GM12878 (cell line): ENCODE measurements at regions not wholly inside any gene's neighbourhood (a gene's known extent, or its start where the extent isn't known, plus 50 kb on each side); places are given as distances from the start of the nearest gene placed in this dataset.
"Not testable (repeated sequence)": the region's sequence is repeated elsewhere in the genome, so short reads cannot be mapped to it uniquely, and the experiment has no call there.

Source experiments
- ATAC-seq: fragments of 200-7000 bp; cut with Tn5 transposase; 3 replicates; pipeline ENCODE4 v1.9.1; 2020; ENCODE audit warnings: mild to moderate bottlenecking, moderate library complexity
- BruUV-seq: library from RNA; stranded (reverse); fragments of 400-500 nt; replicated peaks from 2 replicates; lab custom pipeline; 2021; lab: Mats Ljungman, UMichigan
- CTCF ChIA-PET: fragments of 300-600 bp; sonication (Branson Sonifier 250); formaldehyde crosslinking; extraction: SDS; loops from one replicate; lab custom pipeline; 2021; ENCODE audit warnings: inconsistent platforms; lab: Yijun Ruan, JAX
- POLR2A ChIA-PET: fragments of 350-600 bp; formaldehyde crosslinking; extraction: SDS; loops from one replicate; lab custom pipeline; 2021; ENCODE audit warnings: inconsistent platforms; lab: Charles Lee
- RAD21 ChIA-PET: fragments of 300-600 bp; sonication (Branson Sonifier 250); formaldehyde crosslinking; loops from one replicate; lab custom pipeline; 2023; ENCODE audit warnings: antibody characterized with exemption; ENCODE audit not compliant: unreplicated experiment; lab: Charles Lee
- SMC1A ChIA-PET: fragments of 300-600 bp; sonication (Branson Sonifier 250); formaldehyde crosslinking; loops from one replicate; lab custom pipeline; 2023; ENCODE audit not compliant: unreplicated experiment, uncharacterized antibody; lab: Charles Lee
- DNase-seq: peaks from one replicate; pipeline ENCODE4 v3.0.0-alpha.2; 2011; ENCODE audit warnings: low read depth, low spot score
- FAIRE-seq: peaks from 3 replicates; lab custom pipeline; 2011; peaks lifted over from hg19 to GRCh38; lab: Jason Lieb, UNC
- H2AFZ ChIP-seq: 2 replicates; pipeline ENCODE4 v1.6.0; 2011; ENCODE audit warnings: low read depth, low read length, control low read depth; ENCODE audit not compliant: control insufficient read depth
- H3K27ac ChIP-seq: 2 replicates; pipeline ENCODE4 v1.5.1; 2011; ENCODE audit warnings: control low read depth; ENCODE audit not compliant: control insufficient read depth, insufficient read depth
- H3K27me3 ChIP-seq, 2 experiments: replicated peaks in 1 of 2; 2 replicates each; pipeline versions ENCODE4 v1.6.0 to v1.6.1; 2011; ENCODE audit warnings: low read length in 1 of 2; ENCODE audit not compliant: control insufficient read depth in 2 of 2, insufficient read depth in 2 of 2
- H3K36me3 ChIP-seq, 2 experiments: 2 replicates each; pipeline ENCODE4 v1.5.1; 2011; ENCODE audit warnings: low read length in 1 of 2; ENCODE audit not compliant: control insufficient read depth in 2 of 2, insufficient read depth in 2 of 2
- H3K4me1 ChIP-seq: 2 replicates; pipeline ENCODE4 v1.6.1; 2011; ENCODE audit warnings: mild to moderate bottlenecking, low read length, moderate library complexity, mixed read lengths; ENCODE audit not compliant: control insufficient read depth, insufficient read depth
- H3K4me2 ChIP-seq: 2 replicates; pipeline ENCODE4 v1.6.0; 2011; ENCODE audit warnings: control low read depth; ENCODE audit not compliant: control insufficient read depth, insufficient read depth
- H3K4me3 ChIP-seq: fragments of 200-600 bp; sonication (generic); 2 replicates; pipeline ENCODE4 v1.5.1; 2016
- H3K79me2 ChIP-seq: 2 replicates; pipeline ENCODE4 v1.6.0; 2011; ENCODE audit warnings: low read length; ENCODE audit not compliant: control insufficient read depth, insufficient read depth
- H3K9ac ChIP-seq: 2 replicates; pipeline ENCODE4 v1.8.0; 2011; ENCODE audit warnings: low read length, control low read depth, mixed read lengths; ENCODE audit not compliant: control insufficient read depth, insufficient read depth
- H3K9me3 ChIP-seq: replicated peaks from 3 replicates; pipeline ENCODE4 v1.5.1; 2011; ENCODE audit warnings: mild to moderate bottlenecking, low read length; ENCODE audit not compliant: control insufficient read depth, insufficient read depth
- H4K20me1 ChIP-seq: 2 replicates; pipeline ENCODE4 v1.6.0; 2011; ENCODE audit not compliant: control insufficient read depth, insufficient read depth
- SMC3 ChIP-seq: IDR thresholded peaks from 2 replicates; pipeline ENCODE4 v1.6.1; 2011; ENCODE audit warnings: low read length, improper control_type of control experiment, borderline replicate concordance
- WGBS: methylation state at CpG from one replicate; pipeline ENCODE4 v1.1.6; 2016; ENCODE audit warnings: low lambda C conversion rate; ENCODE audit not compliant: insufficient replicate concordance, insufficient coverage; ENCODE audit errors: missing lambda C conversion rate; 5-methylcytosine and 5-hydroxymethylcytosine counted together
- in situ Hi-C: fragments of 300-500 bp; cut with MboI; formaldehyde crosslinking; loops from 9 replicates; pipeline ENCODE4 v1.14.3; 2018; ENCODE audit warnings: mixed read lengths
- intact Hi-C: fragments of 100-400 bp; cut with micrococcal nuclease; formaldehyde crosslinking; loops from one replicate; pipeline ENCODE4 v1.14.2; 2022; ENCODE audit not compliant: unreplicated experiment

DNA sequence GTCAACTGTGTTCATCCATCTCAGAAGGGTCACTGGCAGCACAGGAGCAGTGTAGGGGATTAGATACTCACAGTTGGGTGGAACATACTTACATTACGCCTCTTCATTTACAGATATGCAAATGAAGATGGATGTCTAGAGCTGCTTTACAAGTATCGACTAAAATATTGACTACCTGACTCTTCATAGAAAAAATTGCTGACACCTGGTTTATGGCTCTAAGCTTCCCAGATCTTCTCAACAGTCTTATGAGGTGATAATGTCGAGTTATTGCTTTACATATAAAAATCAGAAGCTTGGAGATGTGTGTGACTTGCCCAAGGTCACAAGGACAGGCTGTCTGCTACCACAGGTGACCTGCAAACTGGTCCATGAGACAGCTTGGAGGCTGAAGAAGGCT is 677.2 kb downstream of the TYW1 start:
- in situ Hi-C loops (no loop called here), intact Hi-C loops (no loop called here)
- POLR2A ChIA-PET = no interaction called here
- Histone ChIP-seq H3K36me3 (no peaks in the 10 kb centered on the region), H3K27ac (no peak overlapping the region), H2AFZ (no peak overlapping the region), H3K9ac (no peak overlapping the region), H3K4me1 (no peaks in the 10 kb centered on the region), H3K4me2 (no peak overlapping the region), H3K4me3 (no peak overlapping the region), H4K20me1 (no peaks in the 10 kb centered on the region), H3K79me2 (no peaks in the 10 kb centered on the region), H3K27me3 (no peaks in the 10 kb centered on the region), H3K9me3 (no peaks in the 10 kb centered on the region; the same call in 2 of the 3 replicates)
- ATAC-seq (no peak), FAIRE-seq (no peak), DNase-seq (no peak)
- WGBS = 31% methylated on average over 3 of the region's 3 CpGs
- RAD21 ChIA-PET = no interaction called here
- CTCF ChIA-PET = no interaction called here
- TF ChIP-seq SMC3 = no peak
- no TSS peak for BruUV-seq
- SMC1A ChIA-PET = no interaction called here

DNA sequence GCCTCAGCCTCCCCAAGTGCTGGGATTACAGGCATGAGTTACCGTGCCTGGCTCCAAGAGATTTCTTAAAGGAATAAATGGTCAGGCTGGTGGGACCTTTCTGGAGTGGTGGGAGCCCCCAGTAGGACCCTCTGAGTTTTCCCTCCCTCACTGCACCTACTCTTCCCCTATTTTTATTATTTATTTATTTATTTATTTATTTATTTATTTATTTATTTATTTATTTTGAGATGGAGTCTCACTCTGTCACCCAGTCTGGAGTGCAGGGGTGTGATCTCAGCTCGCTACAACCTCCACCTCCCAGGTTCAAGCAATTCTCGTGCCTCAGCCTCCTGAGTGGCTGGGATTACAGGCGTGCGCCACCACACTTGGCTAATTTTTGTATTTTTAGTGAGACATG is 678.2 kb downstream of the TYW1 start:
- H3K9ac ChIP-seq, H3K27ac ChIP-seq, H2AFZ ChIP-seq, intact Hi-C loops, BruUV-seq, H3K4me1 ChIP-seq, H3K4me2 ChIP-seq, H3K79me2 ChIP-seq, H4K20me1 ChIP-seq, H3K36me3 ChIP-seq, ATAC-seq, SMC1A ChIA-PET, H3K4me3 ChIP-seq, H3K27me3 ChIP-seq, CTCF ChIA-PET, POLR2A ChIA-PET, H3K9me3 ChIP-seq, in situ Hi-C loops, DNase-seq, FAIRE-seq, RAD21 ChIA-PET: not testable (repeated sequence)
- WGBS = 40% methylated on average over 5 of the region's 5 CpGs
